Caco-2 (cell line): ENCODE measurements at regions not wholly inside any gene's neighbourhood (a gene's known extent, or its start where the extent isn't known, plus 50 kb on each side); places are given as distances from the start of the nearest gene placed in this dataset.

Experiments
- BruUV-seq: library from RNA; stranded (reverse); fragments of 400-500 nt; replicated peaks from 2 replicates; lab custom pipeline; 2021; lab: Mats Ljungman, UMichigan
- CTCF ChIA-PET: fragments of 300-600 bp; sonication (Branson Sonifier 250); formaldehyde crosslinking; loops from one replicate; lab custom pipeline; 2022; ENCODE audit warnings: antibody characterized with exemption; lab: Charles Lee
- POLR2A ChIA-PET: fragments of 300-600 bp; sonication (Branson Sonifier 250); formaldehyde crosslinking; loops from one replicate; lab custom pipeline; 2022; ENCODE audit warnings: antibody characterized with exemption; lab: Charles Lee
- DNase-seq, 2 experiments: peaks; one replicate each; pipeline versions ENCODE4 v3.0.0 to v3.0.0-alpha.2; 2020 to 2022
- H3K27me3 ChIP-seq: replicated peaks from 2 replicates; pipeline ENCODE4 v1.6.0; 2011; ENCODE audit warnings: low read length; ENCODE audit not compliant: control insufficient read depth, insufficient read depth
- H3K36me3 ChIP-seq: 2 replicates; pipeline ENCODE4 v1.5.1; 2011; ENCODE audit warnings: low read length; ENCODE audit not compliant: control insufficient read depth, insufficient read depth
- H3K4me1 ChIP-seq: fragments of 250-450 bp; sonication (Bioruptor Pico); 2 replicates; pipeline ENCODE4 v1.5.1; 2020; ENCODE audit warnings: mild to moderate bottlenecking
- H3K4me3 ChIP-seq: 2 replicates; pipeline ENCODE4 v1.5.1; 2011; ENCODE audit warnings: low read depth, mild to moderate bottlenecking, control low read depth, low read length
- H3K9me3 ChIP-seq: fragments of 250-450 bp; sonication (Bioruptor Pico); 2 replicates; pipeline ENCODE4 v1.5.1; 2020; ENCODE audit warnings: mild to moderate bottlenecking, moderate library complexity
- H3K27ac Mint-ChIP-seq: one replicate; pipeline ENCODE4 v1.8.0; 2022; ENCODE audit warnings: mixed read lengths; ENCODE audit not compliant: unreplicated experiment
- H3K27me3 Mint-ChIP-seq: one replicate; pipeline ENCODE4 v1.8.0; 2022; ENCODE audit warnings: mixed read lengths; ENCODE audit not compliant: insufficient read depth, unreplicated experiment
- H3K36me3 Mint-ChIP-seq: one replicate; pipeline ENCODE4 v1.8.0; 2022; ENCODE audit warnings: mild to moderate bottlenecking, mixed read lengths; ENCODE audit not compliant: insufficient read depth, unreplicated experiment
- H3K4me1 Mint-ChIP-seq: one replicate; pipeline ENCODE4 v1.8.0; 2022; ENCODE audit warnings: low read depth, mixed read lengths; ENCODE audit not compliant: unreplicated experiment
- H3K4me3 Mint-ChIP-seq: one replicate; pipeline ENCODE4 v1.8.0; 2022; ENCODE audit warnings: mild to moderate bottlenecking, moderate library complexity, mixed read lengths; ENCODE audit not compliant: unreplicated experiment
- H3K9me3 Mint-ChIP-seq: one replicate; pipeline ENCODE4 v1.8.0; 2022; ENCODE audit warnings: mixed read lengths; ENCODE audit not compliant: unreplicated experiment
- CTCF ChIP-seq, 2 experiments: fragments of 200-600 bp in 1 of 2; IDR thresholded peaks; 1 replicate in 1 of 2; 2 replicates in 1 of 2; pipeline versions ENCODE4 v1.5.1 to v1.8.0; 2011 to 2022; ENCODE audit warnings: antibody characterized with exemption in 1 of 2, control low read depth in 1 of 2, inconsistent platforms in 1 of 2, low read depth in 1 of 2, low read length in 1 of 2, mild to moderate bottlenecking in 1 of 2, moderate library complexity in 1 of 2; ENCODE audit not compliant: insufficient read depth in 1 of 2, severe bottlenecking in 1 of 2, unreplicated experiment in 1 of 2
- intact Hi-C: fragments of 100-400 bp; cut with micrococcal nuclease; formaldehyde crosslinking; loops from one replicate; pipeline ENCODE4 v1.10.0; 2022; ENCODE audit not compliant: unreplicated experiment

GRCh38 chr6:132235596-132236280 lies 165.5 kb downstream of the MOXD1 start:
- ChIA-PET POLR2A (no interaction called here), CTCF (no interaction called here)
- H3K9me3 Mint-ChIP-seq, result no peaks in the 10 kb centered on the region
- no peak overlapping the region for H3K4me3 Mint-ChIP-seq
- intact Hi-C loops, result no loop called here
- no peak overlapping the region for H3K27ac Mint-ChIP-seq
- Histone ChIP-seq H3K27me3 (no peaks in the 10 kb centered on the region), H3K4me3 (no peak overlapping the region), H3K9me3 (no peaks in the 10 kb centered on the region), H3K4me1 (no peaks in the 10 kb centered on the region), H3K36me3 (no peaks in the 10 kb centered on the region)
- BruUV-seq, result no TSS peak
- H3K36me3 Mint-ChIP-seq, result no peaks in the 10 kb centered on the region
- TF ChIP-seq CTCF (IDR thresholded peaks at IDR 0.05; ENCODE audit: insufficient read depth in 1 of 2, low read depth in 1 of 2, low read length in 1 of 2, severe bottlenecking in 1 of 2, unreplicated experiment in 1 of 2), result no peak
- DNase-seq, result no peak
- no peaks in the 10 kb centered on the region for H3K27me3 Mint-ChIP-seq
- H3K4me1 Mint-ChIP-seq, result no peaks in the 10 kb centered on the region

- CTCF ChIA-PET, result no interaction called here
- H3K36me3 Mint-ChIP-seq, result no peaks in the 10 kb centered on the region
- intact Hi-C loops, result no loop called here
Observed at GRCh38 chr6:132234356-132234755, 166.9 kb downstream of the MOXD1 start.

GRCh38 chr6:132231121-132231884 lies 170.0 kb downstream of the MOXD1 start:
- H3K9me3 ChIP-seq, result no peaks in the 10 kb centered on the region
- no TSS peak for BruUV-seq
- H3K9me3 Mint-ChIP-seq, result peaks cover 8% of the 10 kb centered on the region

More at GRCh38 chr6:132234356-132234755, 166.9 kb downstream of the MOXD1 start:
- Histone ChIP-seq H3K36me3 (no peaks in the 10 kb centered on the region), H3K27me3 (no peaks in the 10 kb centered on the region), H3K4me1 (no peaks in the 10 kb centered on the region), H3K9me3 (no peaks in the 10 kb centered on the region), H3K4me3 (no peak overlapping the region)
- Mint-ChIP-seq H3K4me1 (no peaks in the 10 kb centered on the region), H3K4me3 (no peak overlapping the region), H3K27me3 (no peaks in the 10 kb centered on the region), H3K9me3 (no peaks in the 10 kb centered on the region), H3K27ac (no peak overlapping the region)
- no peak for TF ChIP-seq CTCF (IDR thresholded peaks at IDR 0.05; ENCODE audit: insufficient read depth in 1 of 2, low read depth in 1 of 2, low read length in 1 of 2, severe bottlenecking in 1 of 2, unreplicated experiment in 1 of 2)
- POLR2A ChIA-PET, result no interaction called here
- no TSS peak for BruUV-seq
- DNase-seq, result no peak

More at GRCh38 chr6:132231121-132231884, 170.0 kb downstream of the MOXD1 start:
- POLR2A ChIA-PET, result no interaction called here
- H3K27me3 ChIP-seq, result no peaks in the 10 kb centered on the region
- intact Hi-C loops, result no loop called here
- H3K4me1 ChIP-seq, result no peaks in the 10 kb centered on the region
- no peak for TF ChIP-seq CTCF (IDR thresholded peaks at IDR 0.05; ENCODE audit: insufficient read depth in 1 of 2, low read depth in 1 of 2, low read length in 1 of 2, severe bottlenecking in 1 of 2, unreplicated experiment in 1 of 2)
- H3K36me3 Mint-ChIP-seq, result no peaks in the 10 kb centered on the region
- H3K27ac Mint-ChIP-seq, result no peak overlapping the region
- H3K4me3 Mint-ChIP-seq, result no peak overlapping the region
- DNase-seq, result no peak
- H3K27me3 Mint-ChIP-seq, result peaks cover 3% of the 10 kb centered on the region
- no peaks in the 10 kb centered on the region for H3K36me3 ChIP-seq
- CTCF ChIA-PET, result no interaction called here
- no peak overlapping the region for H3K4me3 ChIP-seq
- H3K4me1 Mint-ChIP-seq, result no peaks in the 10 kb centered on the region
